ENCODE measurements at regions not wholly inside any gene's neighbourhood (a gene's known extent, or its start where the extent isn't known, plus 50 kb on each side); places are given as distances from the start of the nearest gene placed in this dataset.

GRCh38 chr7:80386686-80387085, 125.2 kb downstream of the GNAT3 start:
- Mint-ChIP-seq H3K9me3 (peaks cover 2% of the 10 kb centered on the region; the same call in 1 of the 3 replicates), H3K27ac (no peak overlapping the region), H3K27me3 (ENCODE audit: insufficient read depth, low read depth, poor library complexity) (no peaks in the 10 kb centered on the region), H3K36me3 (ENCODE audit: low read depth) (no peaks in the 10 kb centered on the region), H3K4me3 (no peak overlapping the region), H3K4me1 (no peaks in the 10 kb centered on the region)
- Histone ChIP-seq H2AFZ (no peak overlapping the region), H3K9me2 (ENCODE audit: insufficient read depth) (no peaks in the 10 kb centered on the region), H4K20me1 (replicated peaks; ENCODE audit: insufficient read depth) (no peaks in the 10 kb centered on the region), H3K4me1 (ENCODE audit: insufficient read depth) (no peaks in the 10 kb centered on the region), H3K79me2 (replicated peaks; ENCODE audit: insufficient read depth) (no peaks in the 10 kb centered on the region), H3K4me2 (no peak overlapping the region), H3F3A (replicated peaks; ENCODE audit: low read depth) (no peaks in the 10 kb centered on the region), H3K27ac (ENCODE audit: low read depth) (no peak overlapping the region), H3K36me3 (ENCODE audit: insufficient read depth) (no peaks in the 10 kb centered on the region), H3K4me3 (no peak overlapping the region), H3K27me3 (ENCODE audit: insufficient read depth) (no peaks in the 10 kb centered on the region)
- ATAC-seq, result no peak
- DNase-seq (ENCODE audit: low spot score), result no peak
- TF ChIP-seq POLR2AphosphoS5 (IDR thresholded peaks at IDR 0.05; ENCODE audit: low read depth) (no peak), CTCF (conservative IDR thresholded peaks at IDR 0.05; ENCODE audit: low read depth in 2 of 2) (no peak), REST (IDR thresholded peaks at IDR 0.05; ENCODE audit: unreplicated experiment) (no peak), STAT1 (IDR thresholded peaks at IDR 0.05; ENCODE audit: unreplicated experiment) (no peak), EZH2phosphoT487 (IDR thresholded peaks at IDR 0.05; ENCODE audit: unreplicated experiment) (no peak), JUNB (IDR thresholded peaks at IDR 0.05; ENCODE audit: unreplicated experiment) (no peak), ZNF331 (CRISPR knock-in tag; IDR thresholded peaks at IDR 0.05; ENCODE audit: low read depth) (no peak), CREB1 (CRISPR knock-in tag; IDR thresholded peaks at IDR 0.05; ENCODE audit: low read depth) (no peak), EZH2 (IDR thresholded peaks at IDR 0.05; ENCODE audit: low read depth, unreplicated experiment) (no peak), ZNF114 (CRISPR knock-in tag; IDR thresholded peaks at IDR 0.05) (no peak), NANOG (IDR thresholded peaks at IDR 0.05; ENCODE audit: borderline replicate concordance) (no peak)

GRCh38 chr7:80385508-80385907, 126.4 kb downstream of the GNAT3 start:
- Histone ChIP-seq H3K79me2 (replicated peaks; ENCODE audit: insufficient read depth) (no peaks in the 10 kb centered on the region), H3K27ac (ENCODE audit: low read depth) (no peak overlapping the region), H3K36me3 (ENCODE audit: insufficient read depth) (no peaks in the 10 kb centered on the region), H3K9me2 (ENCODE audit: insufficient read depth) (no peaks in the 10 kb centered on the region), H3F3A (replicated peaks; ENCODE audit: low read depth) (no peaks in the 10 kb centered on the region), H2AFZ (no peak overlapping the region), H3K4me1 (ENCODE audit: insufficient read depth) (no peaks in the 10 kb centered on the region), H3K4me2 (no peak overlapping the region), H3K27me3 (ENCODE audit: insufficient read depth) (no peaks in the 10 kb centered on the region), H3K4me3 (no peak overlapping the region), H4K20me1 (replicated peaks; ENCODE audit: insufficient read depth) (no peaks in the 10 kb centered on the region)
- Mint-ChIP-seq H3K27ac (no peak overlapping the region), H3K27me3 (ENCODE audit: insufficient read depth, low read depth, poor library complexity) (no peaks in the 10 kb centered on the region), H3K4me1 (no peaks in the 10 kb centered on the region), H3K4me3 (no peak overlapping the region), H3K36me3 (ENCODE audit: low read depth) (no peaks in the 10 kb centered on the region), H3K9me3 (no peaks in the 10 kb centered on the region)
- DNase-seq (ENCODE audit: low spot score) (no peak), ATAC-seq (no peak)
- TF ChIP-seq REST (IDR thresholded peaks at IDR 0.05; ENCODE audit: unreplicated experiment) (no peak), CTCF (conservative IDR thresholded peaks at IDR 0.05; ENCODE audit: low read depth in 2 of 2) (no peak), NANOG (IDR thresholded peaks at IDR 0.05; ENCODE audit: borderline replicate concordance) (no peak), ZNF114 (CRISPR knock-in tag; IDR thresholded peaks at IDR 0.05) (no peak), ZNF331 (CRISPR knock-in tag; IDR thresholded peaks at IDR 0.05; ENCODE audit: low read depth) (no peak)

Measured in GM23338 (cell line).